ENCODE measurements at regions not wholly inside any gene's neighbourhood (a gene's known extent, or its start where the extent isn't known, plus 50 kb on each side); places are given as distances from the start of the nearest gene placed in this dataset.

DNA sequence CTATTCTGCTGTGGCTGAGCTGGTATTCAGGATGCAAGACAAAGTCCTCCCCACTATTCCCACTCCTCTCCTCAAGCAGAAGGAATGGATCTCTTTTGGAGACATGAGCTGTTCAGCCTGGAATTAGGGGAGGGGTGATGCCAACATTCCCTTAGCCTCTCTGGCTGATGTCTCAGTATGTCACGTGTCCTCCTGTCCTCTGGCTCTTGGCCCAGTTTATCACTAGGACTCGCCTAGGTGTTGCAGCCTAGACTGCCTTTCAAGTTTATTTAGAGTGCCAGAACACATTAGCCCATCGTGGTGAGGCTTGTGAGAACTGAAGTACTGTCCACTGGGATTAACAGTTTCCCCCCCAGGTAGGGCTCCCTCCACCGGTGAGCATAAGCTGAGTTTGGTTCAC, 239.9 kb upstream of the MIS18BP1 start:
- no peak overlapping the region for H2AK9ac ChIP-seq (replicated peaks; ENCODE audit: low read depth, low read length, poor library complexity)
- no peak overlapping the region for H2BK20ac ChIP-seq (ENCODE audit: low read depth, low read length)
- dilution Hi-C loops (cut with HindIII; ENCODE audit: low sequenced_read_pairs, unreplicated experiment): no loop called here
- no peak overlapping the region for H3K4me2 ChIP-seq (ENCODE audit: low read depth, low read length)
- intact Hi-C loops (cut with micrococcal nuclease): no loop called here
- H3K9me3 ChIP-seq (ENCODE audit: control insufficient read depth, insufficient read depth, low read length): peaks cover 5% of the 10 kb centered on the region; the same call in 1 of the 2 replicates
- no peak overlapping the region for H2AFZ ChIP-seq (replicated peaks; ENCODE audit: low read length, poor library complexity)
- DNase-seq (no peak), ATAC-seq (ENCODE audit: low read depth) (no peak)
- no peak overlapping the region for H3K23ac ChIP-seq (ENCODE audit: low read depth, low read length)
- WGBS, 2 experiments (ENCODE audit: extremely low coverage in 2 of 2, insufficient read length in 1 of 2): no CpG with 5 or more reads among the region's 4 CpGs
- no peak overlapping the region for H2AK5ac ChIP-seq (ENCODE audit: low read depth, low read length)
- H3K14ac ChIP-seq (replicated peaks; ENCODE audit: low read depth, low read length): no peak overlapping the region
- H3K9me1 ChIP-seq (ENCODE audit: insufficient read depth, low read length): no peaks in the 10 kb centered on the region
- H4K91ac ChIP-seq (ENCODE audit: insufficient read depth, low read depth, low read length): no peak overlapping the region
- H4K5ac ChIP-seq (ENCODE audit: low read depth, low read length): no peak overlapping the region
- no peak overlapping the region for H3K18ac ChIP-seq (ENCODE audit: low read depth, low read length)
- H2BK5ac ChIP-seq (ENCODE audit: low read depth, low read length, poor library complexity, severe bottlenecking): no peak overlapping the region
- ChIA-PET POLR2A (ENCODE audit: unreplicated experiment) (no interaction called here), CTCF (no interaction called here)
- in situ Hi-C loops (cut with MboI; ENCODE audit: low sequenced_read_pairs): no loop called here
- H3K27me3 ChIP-seq (ENCODE audit: control insufficient read depth, insufficient read depth, low read length): no peaks in the 10 kb centered on the region
- no TSS peak for BruUV-seq (replicated peaks)
- no peaks in the 10 kb centered on the region for H4K20me1 ChIP-seq (ENCODE audit: insufficient read depth, low read length)
- no peak overlapping the region for H3K9ac ChIP-seq (ENCODE audit: low read depth, low read length)
- no peaks in the 10 kb centered on the region for H3K36me3 ChIP-seq (ENCODE audit: control insufficient read depth, insufficient read depth, low read length)
- H4K8ac ChIP-seq (ENCODE audit: low read depth in 2 of 2, low read length in 2 of 2): no peak overlapping the region
- H3K27ac ChIP-seq (ENCODE audit: insufficient read depth, low read length): no peak overlapping the region
- H3K79me1 ChIP-seq (ENCODE audit: low read depth in 1 of 2, low read length in 2 of 2): no peaks in the 10 kb centered on the region
- TF ChIP-seq, protein P1, sequence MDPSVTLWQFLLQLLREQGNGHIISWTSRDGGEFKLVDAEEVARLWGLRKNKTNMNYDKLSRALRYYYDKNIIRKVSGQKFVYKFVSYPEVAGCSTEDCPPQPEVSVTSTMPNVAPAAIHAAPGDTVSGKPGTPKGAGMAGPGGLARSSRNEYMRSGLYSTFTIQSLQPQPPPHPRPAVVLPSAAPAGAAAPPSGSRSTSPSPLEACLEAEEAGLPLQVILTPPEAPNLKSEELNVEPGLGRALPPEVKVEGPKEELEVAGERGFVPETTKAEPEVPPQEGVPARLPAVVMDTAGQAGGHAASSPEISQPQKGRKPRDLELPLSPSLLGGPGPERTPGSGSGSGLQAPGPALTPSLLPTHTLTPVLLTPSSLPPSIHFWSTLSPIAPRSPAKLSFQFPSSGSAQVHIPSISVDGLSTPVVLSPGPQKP (IDR thresholded peaks at IDR 0.05; ENCODE audit: borderline replicate concordance, low read depth, low read length): no peak
- TF ChIP-seq RCOR1 (IDR thresholded peaks at IDR 0.05; ENCODE audit: insufficient replicate concordance, low read length) (no peak), NFE2L2 (IDR thresholded peaks at IDR 0.05; ENCODE audit: low read depth, low read length) (no peak), POLR2A (IDR thresholded peaks at IDR 0.05; ENCODE audit: low read depth, low read length) (no peak), CEBPB (IDR thresholded peaks at IDR 0.05; ENCODE audit: low read depth, low read length) (no peak), MXI1 (IDR thresholded peaks at IDR 0.05; ENCODE audit: borderline replicate concordance, low read depth, low read length) (no peak), RAD21 (IDR thresholded peaks at IDR 0.05; ENCODE audit: low read length) (no peak), BHLHE40 (IDR thresholded peaks at IDR 0.05; ENCODE audit: low read depth, low read length) (no peak)
- H3K56ac ChIP-seq (ENCODE audit: extremely low read depth, insufficient read depth, low read length): no peak overlapping the region
- H2BK120ac ChIP-seq (ENCODE audit: low read depth, low read length): no peak overlapping the region
- no peaks in the 10 kb centered on the region for H3K4me1 ChIP-seq (ENCODE audit: control insufficient read depth, insufficient read depth, low read length)
- H3K4ac ChIP-seq (ENCODE audit: low read depth, low read length): no peak overlapping the region
- no peak overlapping the region for H2BK15ac ChIP-seq (ENCODE audit: low read depth, low read length)
- no peak overlapping the region for H3K4me3 ChIP-seq (ENCODE audit: insufficient read depth, low read depth, low read length)
